ENCODE measurements at regions not wholly inside any gene's neighbourhood (a gene's known extent, or its start where the extent isn't known, plus 50 kb on each side); places are given as distances from the start of the nearest gene placed in this dataset.

GRCh38 chr1:20426923-20427322 is 59.1 kb downstream of the CAMK2N1 start:
- TF ChIP-seq CTCF (IDR thresholded peaks at IDR 0.05) (no peak), POLR2AphosphoS5 (IDR thresholded peaks at IDR 0.05) (no peak), POLR2A (IDR thresholded peaks at IDR 0.05; ENCODE audit: low read depth) (no peak), EP300 (IDR thresholded peaks at IDR 0.05) (no peak)
